ENCODE measurements at regions not wholly inside any gene's neighbourhood (a gene's known extent, or its start where the extent isn't known, plus 50 kb on each side); places are given as distances from the start of the nearest gene placed in this dataset.

GRCh38 chr16:51359141-51359955, 208.3 kb upstream of the SALL1 start:
- TF ChIP-seq, protein P1, sequence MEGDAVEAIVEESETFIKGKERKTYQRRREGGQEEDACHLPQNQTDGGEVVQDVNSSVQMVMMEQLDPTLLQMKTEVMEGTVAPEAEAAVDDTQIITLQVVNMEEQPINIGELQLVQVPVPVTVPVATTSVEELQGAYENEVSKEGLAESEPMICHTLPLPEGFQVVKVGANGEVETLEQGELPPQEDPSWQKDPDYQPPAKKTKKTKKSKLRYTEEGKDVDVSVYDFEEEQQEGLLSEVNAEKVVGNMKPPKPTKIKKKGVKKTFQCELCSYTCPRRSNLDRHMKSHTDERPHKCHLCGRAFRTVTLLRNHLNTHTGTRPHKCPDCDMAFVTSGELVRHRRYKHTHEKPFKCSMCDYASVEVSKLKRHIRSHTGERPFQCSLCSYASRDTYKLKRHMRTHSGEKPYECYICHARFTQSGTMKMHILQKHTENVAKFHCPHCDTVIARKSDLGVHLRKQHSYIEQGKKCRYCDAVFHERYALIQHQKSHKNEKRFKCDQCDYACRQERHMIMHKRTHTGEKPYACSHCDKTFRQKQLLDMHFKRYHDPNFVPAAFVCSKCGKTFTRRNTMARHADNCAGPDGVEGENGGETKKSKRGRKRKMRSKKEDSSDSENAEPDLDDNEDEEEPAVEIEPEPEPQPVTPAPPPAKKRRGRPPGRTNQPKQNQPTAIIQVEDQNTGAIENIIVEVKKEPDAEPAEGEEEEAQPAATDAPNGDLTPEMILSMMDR (IDR thresholded peaks at IDR 0.05; ENCODE audit: low read depth, low read length, missing control alignments), result no peak
- no peak overlapping the region for H3K4me3 ChIP-seq (replicated peaks; ENCODE audit: low read depth, low read length)
- no peak for DNase-seq (ENCODE audit: extremely low read depth, low read depth)

GRCh38 chr16:51357839-51358238, 206.8 kb upstream of the SALL1 start:
- TF ChIP-seq, protein P1 (IDR thresholded peaks at IDR 0.05; ENCODE audit: low read depth, low read length, missing control alignments), result no peak
- DNase-seq (ENCODE audit: extremely low read depth, low read depth), result no peak
- H3K4me3 ChIP-seq (replicated peaks; ENCODE audit: low read depth, low read length), result no peak overlapping the region

GRCh38 chr16:51355875-51356274, 204.8 kb upstream of the SALL1 start:
- no peak overlapping the region for H3K4me3 ChIP-seq (replicated peaks; ENCODE audit: low read depth, low read length)
- TF ChIP-seq, protein P1 (IDR thresholded peaks at IDR 0.05; ENCODE audit: low read depth, low read length, missing control alignments), result no peak
- DNase-seq (ENCODE audit: extremely low read depth, low read depth), result no peak

- TF ChIP-seq, protein P1 (IDR thresholded peaks at IDR 0.05; ENCODE audit: low read depth, low read length, missing control alignments), result no peak
- H3K4me3 ChIP-seq (replicated peaks; ENCODE audit: low read depth, low read length), result no peak overlapping the region
- no peak for DNase-seq (ENCODE audit: extremely low read depth, low read depth)
Measured at GRCh38 chr16:51355195-51355594, 204.1 kb upstream of the SALL1 start.

GRCh38 chr16:51353055-51353454, 202.0 kb upstream of the SALL1 start:
- DNase-seq (ENCODE audit: extremely low read depth, low read depth), result no peak
- H3K4me3 ChIP-seq (replicated peaks; ENCODE audit: low read depth, low read length), result no peak overlapping the region
- TF ChIP-seq, protein P1 (IDR thresholded peaks at IDR 0.05; ENCODE audit: low read depth, low read length, missing control alignments), result no peak

- no peak overlapping the region for H3K4me3 ChIP-seq (replicated peaks; ENCODE audit: low read depth, low read length)
- TF ChIP-seq, protein P1 (IDR thresholded peaks at IDR 0.05; ENCODE audit: low read depth, low read length, missing control alignments), result no peak
- DNase-seq (ENCODE audit: extremely low read depth, low read depth), result no peak
Measured at GRCh38 chr16:51349626-51350025, 198.6 kb upstream of the SALL1 start.

Measured in HFF-Myc (cell line).